H9 (cell line): ENCODE measurements at regions not wholly inside any gene's neighbourhood (a gene's known extent, or its start where the extent isn't known, plus 50 kb on each side); places are given as distances from the start of the nearest gene placed in this dataset.
"Not testable (repeated sequence)": the region's sequence is repeated elsewhere in the genome, so short reads cannot be mapped to it uniquely, and the experiment has no call there.

Experiments used
- DNase-seq: peaks from one replicate; pipeline ENCODE4 v3.0.0-alpha.2; 2017
- H2AFZ ChIP-seq: one replicate; pipeline ENCODE4 v1.6.1; 2013; ENCODE audit warnings: mild to moderate bottlenecking, low read length, control low read depth, moderate library complexity
- H2AK5ac ChIP-seq: 2 replicates; pipeline ENCODE4 v1.6.1; 2013; ENCODE audit warnings: low read length, control low read depth, mixed read lengths; ENCODE audit not compliant: insufficient read length
- H2BK120ac ChIP-seq: one replicate; pipeline ENCODE4 v1.6.1; 2013; ENCODE audit warnings: low read depth, mild to moderate bottlenecking, low read length, control low read depth, inconsistent platforms; ENCODE audit not compliant: poor library complexity, severe bottlenecking
- H2BK12ac ChIP-seq: 2 replicates; pipeline ENCODE4 v1.6.1; 2013; ENCODE audit warnings: low read length, control low read depth, mixed read lengths, low read depth; ENCODE audit not compliant: insufficient read length
- H2BK15ac ChIP-seq: 2 replicates; pipeline ENCODE4 v1.6.1; 2013; ENCODE audit warnings: low read depth, low read length, control low read depth
- H2BK20ac ChIP-seq: one replicate; pipeline ENCODE4 v1.6.1; 2013; ENCODE audit warnings: low read depth, mild to moderate bottlenecking, low read length, control low read depth, inconsistent platforms; ENCODE audit not compliant: poor library complexity, severe bottlenecking
- H2BK5ac ChIP-seq: 2 replicates; pipeline ENCODE4 v1.6.1; 2013; ENCODE audit warnings: low read length, control low read depth, mixed read lengths; ENCODE audit not compliant: insufficient read length
- H3K14ac ChIP-seq: 2 replicates; pipeline ENCODE4 v1.6.1; 2013; ENCODE audit warnings: low read length, control low read depth; ENCODE audit not compliant: insufficient read depth
- H3K18ac ChIP-seq: 2 replicates; pipeline ENCODE4 v1.6.1; 2013; ENCODE audit warnings: low read depth, mild to moderate bottlenecking, mixed read lengths, low read length, control low read depth; ENCODE audit not compliant: insufficient read length
- H3K23ac ChIP-seq: 2 replicates; pipeline ENCODE4 v1.6.1; 2013; ENCODE audit warnings: low read length, control low read depth, mixed read lengths, low read depth; ENCODE audit not compliant: insufficient read length
- H3K23me2 ChIP-seq: 2 replicates; pipeline ENCODE4 v1.6.1; 2013; ENCODE audit warnings: low read depth, mild to moderate bottlenecking, mixed read lengths, low read length, control low read depth; ENCODE audit not compliant: insufficient read length, poor library complexity, severe bottlenecking
- H3K27ac ChIP-seq: 2 replicates; pipeline ENCODE4 v1.5.1; 2013; ENCODE audit warnings: low read length, control low read depth, mixed read lengths, low read depth; ENCODE audit not compliant: insufficient read length
- H3K27me3 ChIP-seq: 2 replicates; pipeline ENCODE4 v1.6.1; 2013; ENCODE audit warnings: low read length, control low read depth, inconsistent platforms; ENCODE audit not compliant: insufficient read depth
- H3K4ac ChIP-seq: 2 replicates; pipeline ENCODE4 v1.6.1; 2013; ENCODE audit warnings: low read depth, mild to moderate bottlenecking, control low read depth, inconsistent platforms, low read length, moderate library complexity
- H3K4me1 ChIP-seq: 2 replicates; pipeline ENCODE4 v1.6.1; 2013; ENCODE audit warnings: low read length, control low read depth, inconsistent platforms; ENCODE audit not compliant: insufficient read depth
- H3K4me2 ChIP-seq: 2 replicates; pipeline ENCODE4 v1.6.1; 2013; ENCODE audit warnings: low read length, control low read depth, mixed read lengths; ENCODE audit not compliant: insufficient read length, insufficient read depth
- H3K56ac ChIP-seq: 2 replicates; pipeline ENCODE4 v1.6.1; 2013; ENCODE audit warnings: low read depth, mild to moderate bottlenecking, mixed read lengths, low read length, control low read depth; ENCODE audit not compliant: insufficient read length
- H3K79me1 ChIP-seq: 2 replicates; pipeline ENCODE4 v1.6.1; 2013; ENCODE audit warnings: low read depth, mild to moderate bottlenecking, moderate library complexity, low read length, control low read depth, inconsistent platforms; ENCODE audit not compliant: insufficient read depth, poor library complexity, severe bottlenecking
- H3K79me2 ChIP-seq: 2 replicates; pipeline ENCODE4 v1.6.1; 2013; ENCODE audit warnings: low read length, control low read depth, inconsistent platforms; ENCODE audit not compliant: insufficient read depth
- H3K9ac ChIP-seq: 2 replicates; pipeline ENCODE4 v1.6.1; 2013; ENCODE audit warnings: low read length, control low read depth, mixed read lengths; ENCODE audit not compliant: insufficient read length; ENCODE audit errors: extremely low read depth
- H3K9me3 ChIP-seq: one replicate; pipeline ENCODE4 v1.6.1; 2013; ENCODE audit warnings: low read depth, low read length, inconsistent platforms; ENCODE audit not compliant: control insufficient read depth
- H3T11ph ChIP-seq: one replicate; pipeline ENCODE4 v1.6.1; 2013; ENCODE audit warnings: mild to moderate bottlenecking, low read length, control low read depth, inconsistent platforms
- H4K20me1 ChIP-seq: one replicate; pipeline ENCODE4 v1.6.1; 2013; ENCODE audit not compliant: control insufficient read depth, insufficient read length, insufficient read depth
- H4K5ac ChIP-seq: 2 replicates; pipeline ENCODE4 v1.6.1; 2013; ENCODE audit warnings: low read depth, mild to moderate bottlenecking, mixed read lengths, low read length, control low read depth; ENCODE audit not compliant: insufficient read length
- H4K8ac ChIP-seq: replicated peaks from 2 replicates; pipeline ENCODE4 v1.6.1; 2013; ENCODE audit warnings: low read length, control low read depth, mixed read lengths, low read depth; ENCODE audit not compliant: insufficient read length
- H4K91ac ChIP-seq: 2 replicates; pipeline ENCODE4 v1.6.1; 2013; ENCODE audit warnings: low read depth, mild to moderate bottlenecking, moderate library complexity, mixed read lengths, low read length, control low read depth; ENCODE audit not compliant: insufficient read length
- H3K27ac Mint-ChIP-seq, 3 experiments: 2 replicates in 2 of 3; 3 replicates in 1 of 3; pipeline ENCODE4 v1.8.0; 2020 to 2021; ENCODE audit warnings: mixed read lengths in 3 of 3, mild to moderate bottlenecking in 1 of 3, moderate library complexity in 1 of 3
- H3K27me3 Mint-ChIP-seq: 2 replicates; pipeline ENCODE4 v1.8.0; 2021; ENCODE audit warnings: low read depth, mild to moderate bottlenecking, moderate library complexity, mixed read lengths
- H3K36me3 Mint-ChIP-seq, 3 experiments: 2 replicates in 2 of 3; 3 replicates in 1 of 3; pipeline ENCODE4 v1.8.0; 2020 to 2021; ENCODE audit warnings: low read depth in 3 of 3, mixed read lengths in 3 of 3; ENCODE audit not compliant: insufficient read depth in 1 of 3
- H3K4me1 Mint-ChIP-seq, 2 experiments: 2 replicates each; pipeline ENCODE4 v1.8.0; 2020; ENCODE audit warnings: mixed read lengths in 2 of 2
- H3K4me3 Mint-ChIP-seq, 2 experiments: 2 replicates in 1 of 2; 3 replicates in 1 of 2; pipeline ENCODE4 v1.8.0; 2020 to 2021; ENCODE audit warnings: mild to moderate bottlenecking in 2 of 2, mixed read lengths in 2 of 2, moderate library complexity in 1 of 2
- H3K9me3 Mint-ChIP-seq, 2 experiments: 2 replicates in 1 of 2; 3 replicates in 1 of 2; pipeline ENCODE4 v1.8.0; 2020; ENCODE audit warnings: mild to moderate bottlenecking in 2 of 2, mixed read lengths in 2 of 2, moderate library complexity in 1 of 2
- CTCF ChIP-seq: fragments of 200-600 bp; sonication (generic); conservative IDR thresholded peaks from 3 replicates; pipeline ENCODE4 v1.8.0; 2021; ENCODE audit warnings: antibody characterized with exemption, mild to moderate bottlenecking
- WGBS: extraction: QIAGEN DNeasy Blood & Tissue Kit; methylation state at CpG from one replicate; pipeline ENCODE4 v1.1.7; 2013; ENCODE audit warnings: missing lambda C conversion rate, low lambda C conversion rate, mixed read lengths; ENCODE audit not compliant: insufficient read length; ENCODE audit errors: extremely low coverage; 5-methylcytosine and 5-hydroxymethylcytosine counted together

GRCh38 chrX:88838392-88838791 is 91.4 kb downstream of the CPXCR1 start:
- no peak overlapping the region for H2BK20ac ChIP-seq
- H3K4ac ChIP-seq, result no peak overlapping the region
- no peak for TF ChIP-seq CTCF
- no peaks in the 10 kb centered on the region for H4K20me1 ChIP-seq
- no peak overlapping the region for H2BK120ac ChIP-seq
- no peak overlapping the region for H3K27ac Mint-ChIP-seq
- H3K4me3 Mint-ChIP-seq, result no peak overlapping the region
- H4K91ac ChIP-seq, result no peak overlapping the region
- no peak overlapping the region for H3K4me2 ChIP-seq
- DNase-seq, result no peak
- no peak overlapping the region for H2AK5ac ChIP-seq
- no peak overlapping the region for H3K23ac ChIP-seq
- H3K14ac ChIP-seq, result no peak overlapping the region
- no peak overlapping the region for H2BK12ac ChIP-seq
- no peak overlapping the region for H2AFZ ChIP-seq
- H3K9ac ChIP-seq, result no peak overlapping the region
- peaks cover 0 to 5% of the 10 kb centered on the region in 2 experiments; a peak in 1 of 5 replicates for H3K9me3 Mint-ChIP-seq
- H4K8ac ChIP-seq, result no peak overlapping the region
- H3K9me3 ChIP-seq, result no peaks in the 10 kb centered on the region
- H3K27me3 Mint-ChIP-seq, result no peaks in the 10 kb centered on the region
- no peaks in the 10 kb centered on the region for H3K79me2 ChIP-seq
- no peak overlapping the region for H3T11ph ChIP-seq
- H3K27ac ChIP-seq, result no peak overlapping the region
- H3K36me3 Mint-ChIP-seq, result peaks cover 4 to 8% (median 7%) of the 10 kb centered on the region in 3 experiments; a peak in 5 of 7 replicates
- no peaks in the 10 kb centered on the region for H3K27me3 ChIP-seq
- H2BK5ac ChIP-seq, result no peak overlapping the region
- no CpG with 5 or more reads among the region's 1 CpG for WGBS
- H3K4me1 Mint-ChIP-seq, result peaks cover 2 to 4% of the 10 kb centered on the region in 2 experiments; a peak in 1 of 4 replicates
- no peak overlapping the region for H4K5ac ChIP-seq
- H3K4me1 ChIP-seq, result no peaks in the 10 kb centered on the region
- H3K18ac ChIP-seq, result no peak overlapping the region
- no peak overlapping the region for H2BK15ac ChIP-seq
- H3K56ac ChIP-seq, result no peak overlapping the region
- H3K23me2 ChIP-seq, result no peaks in the 10 kb centered on the region
- no peaks in the 10 kb centered on the region for H3K79me1 ChIP-seq

- H3K23ac ChIP-seq, H3K27ac ChIP-seq, H3K14ac ChIP-seq, H3K27ac Mint-ChIP-seq, H3K4me3 Mint-ChIP-seq, H3K79me1 ChIP-seq, H2BK5ac ChIP-seq, H3K36me3 Mint-ChIP-seq, H3K27me3 ChIP-seq, H3K4me1 Mint-ChIP-seq, H4K5ac ChIP-seq, DNase-seq, H3K79me2 ChIP-seq, H2AFZ ChIP-seq, H3K56ac ChIP-seq, H3K4me2 ChIP-seq, H4K20me1 ChIP-seq, H2BK15ac ChIP-seq, H3K4ac ChIP-seq, H3K27me3 Mint-ChIP-seq, H2AK5ac ChIP-seq, H3K9ac ChIP-seq, H2BK12ac ChIP-seq, H3T11ph ChIP-seq, H2BK20ac ChIP-seq, H3K9me3 ChIP-seq, H4K8ac ChIP-seq, H3K9me3 Mint-ChIP-seq, H3K23me2 ChIP-seq, H2BK120ac ChIP-seq, H3K18ac ChIP-seq, H4K91ac ChIP-seq, H3K4me1 ChIP-seq: not testable (repeated sequence)
- WGBS, result no CpG with 5 or more reads among the region's 1 CpG
Measured at GRCh38 chrX:88843841-88844240, 96.8 kb downstream of the CPXCR1 start.
